MCF 10A (cell line): ENCODE measurements at regions not wholly inside any gene's neighbourhood (a gene's known extent, or its start where the extent isn't known, plus 50 kb on each side); places are given as distances from the start of the nearest gene placed in this dataset.

Experiments
- BruUV-seq: library from RNA; stranded (reverse); fragments of 400-500 nt; replicated peaks from 2 replicates; lab custom pipeline; 2021; lab: Mats Ljungman, UMichigan
- CTCF ChIA-PET: fragments of 300-600 bp; sonication (Branson Sonifier 250); formaldehyde crosslinking; extraction: SDS; loops from one replicate; lab custom pipeline; 2021; ENCODE audit warnings: antibody characterized with exemption, inconsistent platforms; lab: Yijun Ruan, JAX
- POLR2A ChIA-PET: fragments of 300-600, 350-650 bp; sonication (Branson Sonifier 250); formaldehyde crosslinking; extraction: SDS; loops from one replicate; lab custom pipeline; 2020; ENCODE audit warnings: antibody characterized with exemption, inconsistent platforms; lab: Yijun Ruan, JAX
- DNase-seq: peaks from one replicate; pipeline ENCODE4 v3.0.0-alpha.2; 2018; ENCODE audit not compliant: unreplicated experiment
- H3K27ac Mint-ChIP-seq: one replicate; pipeline ENCODE4 v1.8.0; 2022; ENCODE audit warnings: mild to moderate bottlenecking, low read depth, mixed read lengths; ENCODE audit not compliant: unreplicated experiment
- H3K27me3 Mint-ChIP-seq: one replicate; pipeline ENCODE4 v1.8.0; 2022; ENCODE audit warnings: mixed read lengths; ENCODE audit not compliant: insufficient read depth, unreplicated experiment
- H3K36me3 Mint-ChIP-seq: one replicate; pipeline ENCODE4 v1.8.0; 2022; ENCODE audit warnings: mild to moderate bottlenecking, moderate library complexity, mixed read lengths; ENCODE audit not compliant: insufficient read depth, unreplicated experiment
- H3K4me1 Mint-ChIP-seq: one replicate; pipeline ENCODE4 v1.8.0; 2022; ENCODE audit warnings: mixed read lengths; ENCODE audit not compliant: insufficient read depth, unreplicated experiment
- H3K4me3 Mint-ChIP-seq: one replicate; pipeline ENCODE4 v1.8.0; 2022; ENCODE audit warnings: mild to moderate bottlenecking, moderate library complexity, mixed read lengths; ENCODE audit not compliant: unreplicated experiment
- H3K9me3 Mint-ChIP-seq: one replicate; pipeline ENCODE4 v1.8.0; 2022; ENCODE audit warnings: mixed read lengths; ENCODE audit not compliant: unreplicated experiment
- intact Hi-C: fragments of 100-400 bp; cut with micrococcal nuclease; formaldehyde crosslinking; loops from 2 replicates; pipeline ENCODE4 v1.14.1; 2022
- TF ChIP-seq, protein P1 (sequence below): fragments of 200-600 bp; IDR thresholded peaks from one replicate; pipeline ENCODE4 v1.8.0; 2022; ENCODE audit warnings: antibody characterized with exemption, mild to moderate bottlenecking; ENCODE audit not compliant: unreplicated experiment

DNA sequence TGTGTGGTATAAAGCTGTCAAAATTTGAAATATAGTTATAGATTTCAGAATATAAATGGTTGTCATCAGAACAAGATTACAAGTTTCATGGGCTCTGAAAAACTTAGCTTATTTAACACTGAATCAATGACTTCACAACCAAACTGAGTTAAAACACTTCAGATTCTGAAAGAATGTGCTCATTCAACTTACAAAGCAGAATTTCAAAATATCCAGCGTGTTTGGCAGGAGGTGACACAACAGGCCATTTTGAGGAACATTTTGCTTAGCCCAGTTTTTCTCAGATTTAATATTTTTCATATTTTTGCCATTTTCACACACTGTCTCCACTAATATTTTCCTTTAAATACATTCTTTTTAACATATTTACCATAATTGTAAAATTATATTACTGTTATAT, 781.1 kb downstream of the TUSC7 start:
- peaks cover 16% of the 10 kb centered on the region for H3K27me3 Mint-ChIP-seq
- intact Hi-C loops, result no loop called here
- ChIA-PET POLR2A (no interaction called here), CTCF (no interaction called here)
- H3K9me3 Mint-ChIP-seq, result no peaks in the 10 kb centered on the region
- no peak overlapping the region for H3K4me3 Mint-ChIP-seq
- H3K4me1 Mint-ChIP-seq, result no peaks in the 10 kb centered on the region
- no TSS peak for BruUV-seq
- no peak overlapping the region for H3K27ac Mint-ChIP-seq
- DNase-seq, result no peak
- TF ChIP-seq, protein P1, sequence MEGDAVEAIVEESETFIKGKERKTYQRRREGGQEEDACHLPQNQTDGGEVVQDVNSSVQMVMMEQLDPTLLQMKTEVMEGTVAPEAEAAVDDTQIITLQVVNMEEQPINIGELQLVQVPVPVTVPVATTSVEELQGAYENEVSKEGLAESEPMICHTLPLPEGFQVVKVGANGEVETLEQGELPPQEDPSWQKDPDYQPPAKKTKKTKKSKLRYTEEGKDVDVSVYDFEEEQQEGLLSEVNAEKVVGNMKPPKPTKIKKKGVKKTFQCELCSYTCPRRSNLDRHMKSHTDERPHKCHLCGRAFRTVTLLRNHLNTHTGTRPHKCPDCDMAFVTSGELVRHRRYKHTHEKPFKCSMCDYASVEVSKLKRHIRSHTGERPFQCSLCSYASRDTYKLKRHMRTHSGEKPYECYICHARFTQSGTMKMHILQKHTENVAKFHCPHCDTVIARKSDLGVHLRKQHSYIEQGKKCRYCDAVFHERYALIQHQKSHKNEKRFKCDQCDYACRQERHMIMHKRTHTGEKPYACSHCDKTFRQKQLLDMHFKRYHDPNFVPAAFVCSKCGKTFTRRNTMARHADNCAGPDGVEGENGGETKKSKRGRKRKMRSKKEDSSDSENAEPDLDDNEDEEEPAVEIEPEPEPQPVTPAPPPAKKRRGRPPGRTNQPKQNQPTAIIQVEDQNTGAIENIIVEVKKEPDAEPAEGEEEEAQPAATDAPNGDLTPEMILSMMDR, result no peak
- no peaks in the 10 kb centered on the region for H3K36me3 Mint-ChIP-seq

DNA sequence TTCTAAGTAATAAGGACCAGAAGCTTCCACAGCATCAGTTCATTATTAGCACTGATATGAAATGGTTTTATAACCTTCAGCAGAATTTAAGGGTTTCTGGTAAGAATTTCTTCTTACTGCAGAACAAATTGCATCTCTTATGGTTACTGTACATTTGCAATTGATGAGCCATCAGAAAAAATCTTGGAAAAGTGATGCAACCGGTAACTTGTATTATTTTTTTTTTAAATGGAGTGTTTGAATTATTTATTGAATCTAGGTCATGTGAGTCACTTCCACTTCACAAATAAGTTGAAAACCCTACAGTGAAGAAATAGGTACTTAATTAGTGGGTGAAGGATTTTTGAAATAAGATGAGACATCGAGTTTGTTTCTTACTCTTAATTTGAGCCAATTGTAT, 786.0 kb downstream of the TUSC7 start:
- no peak overlapping the region for H3K27ac Mint-ChIP-seq
- TF ChIP-seq, protein P1, result no peak
- intact Hi-C loops, result no loop called here
- no peaks in the 10 kb centered on the region for H3K27me3 Mint-ChIP-seq
- no TSS peak for BruUV-seq
- no peak for DNase-seq
- H3K4me1 Mint-ChIP-seq, result peaks cover 11% of the 10 kb centered on the region
- H3K36me3 Mint-ChIP-seq, result no peaks in the 10 kb centered on the region
- H3K9me3 Mint-ChIP-seq, result no peaks in the 10 kb centered on the region
- no peak overlapping the region for H3K4me3 Mint-ChIP-seq
- CTCF ChIA-PET, result no interaction called here
- POLR2A ChIA-PET, result no interaction called here

DNA sequence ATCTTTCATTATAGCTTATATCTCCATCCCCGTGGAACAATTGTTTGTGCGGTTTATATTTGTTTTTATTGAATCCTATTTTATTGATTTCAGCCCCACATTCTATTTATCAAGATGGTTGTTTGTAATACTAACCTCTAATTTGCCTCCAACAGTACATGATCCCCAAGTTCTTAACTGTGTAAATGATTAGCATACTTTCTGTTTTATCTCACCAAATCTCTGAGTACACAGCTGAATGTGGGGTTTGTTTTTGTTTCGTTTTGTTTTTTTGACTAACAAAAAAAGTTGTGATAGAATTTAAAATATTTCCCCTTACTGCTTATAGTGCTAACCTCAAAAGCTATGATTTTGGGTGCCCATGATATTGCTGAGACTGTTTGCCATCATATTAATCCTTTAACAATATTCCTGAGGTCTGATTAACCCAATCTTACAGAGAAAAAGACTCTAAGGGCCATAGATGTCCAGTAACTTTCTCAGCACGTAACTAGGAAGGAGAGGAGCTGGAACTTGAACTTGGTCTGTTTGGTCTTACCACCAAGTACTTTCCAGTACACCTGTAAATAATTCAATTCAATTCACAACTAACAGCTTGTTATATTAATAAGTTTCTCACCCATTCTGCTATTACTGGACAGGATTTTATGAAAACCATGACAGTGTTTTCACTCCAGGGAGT, 789.8 kb downstream of the TUSC7 start:
- no peaks in the 10 kb centered on the region for H3K27me3 Mint-ChIP-seq
- H3K36me3 Mint-ChIP-seq, result no peaks in the 10 kb centered on the region
- no TSS peak for BruUV-seq
- H3K4me3 Mint-ChIP-seq, result no peak overlapping the region
- ChIA-PET CTCF (interaction anchor here (0.7 kb wide), 1 partner anchor 728 kb away, joined by 3 read pairs; no protein-coding TSS in a partner anchor), POLR2A (no interaction called here)
- no peak overlapping the region for H3K27ac Mint-ChIP-seq
- H3K9me3 Mint-ChIP-seq, result no peaks in the 10 kb centered on the region
- TF ChIP-seq, protein P1, result no peak
- intact Hi-C loops, result no loop called here
- H3K4me1 Mint-ChIP-seq, result peaks cover 11% of the 10 kb centered on the region
- DNase-seq, result no peak

DNA sequence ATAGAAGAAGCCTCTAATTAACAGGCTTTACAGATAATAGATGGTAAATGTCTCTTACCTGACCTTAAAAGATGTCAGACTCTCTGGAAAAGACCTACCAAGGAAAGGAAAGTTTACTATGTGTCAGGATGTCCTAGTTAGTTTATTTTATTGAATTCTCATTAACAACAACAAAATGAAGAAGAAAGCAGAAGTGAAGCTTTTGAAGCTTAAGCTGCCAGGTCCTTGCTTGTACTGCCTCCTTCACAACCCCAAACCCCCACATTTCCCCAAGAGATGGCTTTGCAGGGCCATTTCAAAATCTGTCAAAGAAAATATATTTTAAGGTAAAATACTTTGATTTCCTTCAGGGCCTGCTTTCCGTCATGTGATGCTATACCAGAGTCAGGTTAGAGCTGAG, 798.4 kb downstream of the TUSC7 start:
- H3K4me3 Mint-ChIP-seq, result no peak overlapping the region
- ChIA-PET CTCF (interaction anchor here (0.9 kb wide), 1 partner anchor 419 kb away, joined by 3 read pairs; no protein-coding TSS in a partner anchor), POLR2A (interaction anchor here (1.2 kb wide), 1 partner anchor 10 kb away, joined by 3 read pairs; no protein-coding TSS in a partner anchor)
- DNase-seq, result no peak
- intact Hi-C loops, result no loop called here
- H3K27me3 Mint-ChIP-seq, result peaks cover 21% of the 10 kb centered on the region
- no peaks in the 10 kb centered on the region for H3K36me3 Mint-ChIP-seq
- no peak overlapping the region for H3K27ac Mint-ChIP-seq
- H3K9me3 Mint-ChIP-seq, result no peaks in the 10 kb centered on the region
- H3K4me1 Mint-ChIP-seq, result no peaks in the 10 kb centered on the region
- TF ChIP-seq, protein P1, result no peak
- BruUV-seq, result no TSS peak
